ENCODE measurements at regions not wholly inside any gene's neighbourhood (a gene's known extent, or its start where the extent isn't known, plus 50 kb on each side); places are given as distances from the start of the nearest gene placed in this dataset.

GRCh38 chr4:147118528-147118927 is 172.9 kb upstream of the TTC29 start:
- TF ChIP-seq POLR2AphosphoS5 (IDR thresholded peaks at IDR 0.05) (no peak), CTCF (IDR thresholded peaks at IDR 0.05) (no peak)
